ENCODE measurements at regions not wholly inside any gene's neighbourhood (a gene's known extent, or its start where the extent isn't known, plus 50 kb on each side); places are given as distances from the start of the nearest gene placed in this dataset.

DNA sequence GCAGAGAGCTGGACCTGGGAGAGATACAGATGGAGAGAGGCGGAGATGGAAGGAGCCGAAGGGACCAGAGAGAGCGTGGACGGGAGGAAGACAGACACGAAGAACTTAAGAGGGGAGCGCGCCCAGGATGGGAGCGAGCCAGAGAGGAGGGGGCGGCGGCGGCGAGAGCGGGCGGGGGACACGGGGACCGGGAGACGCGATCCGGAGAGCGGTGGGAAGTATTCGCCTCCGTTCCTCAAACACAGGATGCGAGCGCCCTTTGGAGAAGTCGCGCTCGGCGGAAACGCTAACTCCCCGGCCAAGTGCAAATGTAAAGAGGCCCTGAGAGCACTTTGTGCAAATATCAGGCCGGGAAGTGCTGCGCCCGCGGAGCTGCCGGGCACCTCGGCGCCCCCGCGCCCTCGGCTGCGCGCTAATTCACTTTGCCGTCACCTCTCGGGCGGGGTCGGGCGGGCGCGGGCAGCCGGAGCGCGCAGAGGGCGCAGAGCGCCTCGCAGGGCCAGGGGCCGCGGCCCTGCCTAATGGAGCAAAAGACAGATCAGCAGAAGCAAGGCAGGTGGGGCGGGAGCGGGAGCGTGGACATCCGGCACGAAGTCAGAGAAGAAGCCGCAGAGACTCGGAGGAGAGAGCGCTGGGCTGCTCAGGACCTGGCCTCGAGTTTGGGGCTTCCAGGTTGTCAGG is 281.2 kb downstream of the RRAGC start:
- no peaks in the 10 kb centered on the region for H3K9me3 ChIP-seq (ENCODE audit: insufficient read depth, low read length)
- H2AFZ ChIP-seq (ENCODE audit: low read depth, low read length, severe bottlenecking): no peak overlapping the region
- no peaks in the 10 kb centered on the region for H4K20me1 ChIP-seq (ENCODE audit: low read depth, low read length)
- no peaks in the 10 kb centered on the region for H3F3A ChIP-seq (ENCODE audit: insufficient read depth)
- H3K9ac ChIP-seq (ENCODE audit: low read length): no peak overlapping the region
- H3K36me3 ChIP-seq (ENCODE audit: low read length): no peaks in the 10 kb centered on the region
- no peaks in the 10 kb centered on the region for H3K27me3 ChIP-seq (ENCODE audit: low read length)
- H3K4me3 ChIP-seq (ENCODE audit: insufficient read depth, low read length, poor library complexity, severe bottlenecking): no peak overlapping the region
- no peaks in the 10 kb centered on the region for H3K79me2 ChIP-seq (ENCODE audit: insufficient read depth, low read length)
- TF ChIP-seq, protein P1, sequence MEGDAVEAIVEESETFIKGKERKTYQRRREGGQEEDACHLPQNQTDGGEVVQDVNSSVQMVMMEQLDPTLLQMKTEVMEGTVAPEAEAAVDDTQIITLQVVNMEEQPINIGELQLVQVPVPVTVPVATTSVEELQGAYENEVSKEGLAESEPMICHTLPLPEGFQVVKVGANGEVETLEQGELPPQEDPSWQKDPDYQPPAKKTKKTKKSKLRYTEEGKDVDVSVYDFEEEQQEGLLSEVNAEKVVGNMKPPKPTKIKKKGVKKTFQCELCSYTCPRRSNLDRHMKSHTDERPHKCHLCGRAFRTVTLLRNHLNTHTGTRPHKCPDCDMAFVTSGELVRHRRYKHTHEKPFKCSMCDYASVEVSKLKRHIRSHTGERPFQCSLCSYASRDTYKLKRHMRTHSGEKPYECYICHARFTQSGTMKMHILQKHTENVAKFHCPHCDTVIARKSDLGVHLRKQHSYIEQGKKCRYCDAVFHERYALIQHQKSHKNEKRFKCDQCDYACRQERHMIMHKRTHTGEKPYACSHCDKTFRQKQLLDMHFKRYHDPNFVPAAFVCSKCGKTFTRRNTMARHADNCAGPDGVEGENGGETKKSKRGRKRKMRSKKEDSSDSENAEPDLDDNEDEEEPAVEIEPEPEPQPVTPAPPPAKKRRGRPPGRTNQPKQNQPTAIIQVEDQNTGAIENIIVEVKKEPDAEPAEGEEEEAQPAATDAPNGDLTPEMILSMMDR (IDR thresholded peaks at IDR 0.05; ENCODE audit: insufficient read depth, low read length, poor library complexity, severe bottlenecking): no peak
- no peak for TF ChIP-seq EZH2phosphoT487 (conservative IDR thresholded peaks at IDR 0.05; ENCODE audit: low read length)
- no peak overlapping the region for H3K4me2 ChIP-seq (ENCODE audit: low read depth, low read length, poor library complexity, severe bottlenecking)
- no peaks in the 10 kb centered on the region for H3K9me2 ChIP-seq (replicated peaks; ENCODE audit: insufficient read depth, low read length)
- H3K27ac ChIP-seq (ENCODE audit: low read depth, low read length): no peak overlapping the region

DNA sequence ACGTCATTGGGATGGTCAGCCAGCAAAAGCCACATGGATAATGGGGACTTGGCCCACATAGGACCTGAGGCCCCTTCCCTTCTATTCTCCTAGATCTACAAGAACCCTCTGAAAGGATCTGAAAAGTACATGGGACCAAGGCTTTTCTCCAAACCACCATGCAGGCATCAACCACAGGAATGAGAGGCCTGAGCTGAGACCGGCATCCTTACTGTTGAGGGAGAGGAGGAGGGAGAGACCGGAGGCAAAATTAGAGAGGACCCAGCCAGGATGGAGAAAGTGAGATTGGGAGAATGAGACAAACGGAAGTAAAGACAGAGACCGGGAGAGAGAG is 281.7 kb downstream of the RRAGC start:
- no peaks in the 10 kb centered on the region for H4K20me1 ChIP-seq (ENCODE audit: low read depth, low read length)
- H3K4me2 ChIP-seq (ENCODE audit: low read depth, low read length, poor library complexity, severe bottlenecking): no peak overlapping the region
- H3F3A ChIP-seq (ENCODE audit: insufficient read depth): no peaks in the 10 kb centered on the region
- H2AFZ ChIP-seq (ENCODE audit: low read depth, low read length, severe bottlenecking): no peak overlapping the region
- no peaks in the 10 kb centered on the region for H3K36me3 ChIP-seq (ENCODE audit: low read length)
- no peaks in the 10 kb centered on the region for H3K9me3 ChIP-seq (ENCODE audit: insufficient read depth, low read length)
- H3K27ac ChIP-seq (ENCODE audit: low read depth, low read length): no peak overlapping the region
- TF ChIP-seq, protein P1 (IDR thresholded peaks at IDR 0.05; ENCODE audit: insufficient read depth, low read length, poor library complexity, severe bottlenecking): no peak
- no peak for TF ChIP-seq EZH2phosphoT487 (conservative IDR thresholded peaks at IDR 0.05; ENCODE audit: low read length)
- no peak overlapping the region for H3K9ac ChIP-seq (ENCODE audit: low read length)
- no peaks in the 10 kb centered on the region for H3K9me2 ChIP-seq (replicated peaks; ENCODE audit: insufficient read depth, low read length)
- no peaks in the 10 kb centered on the region for H3K27me3 ChIP-seq (ENCODE audit: low read length)
- H3K79me2 ChIP-seq (ENCODE audit: insufficient read depth, low read length): no peaks in the 10 kb centered on the region
- H3K4me3 ChIP-seq (ENCODE audit: insufficient read depth, low read length, poor library complexity, severe bottlenecking): no peak overlapping the region

DNA sequence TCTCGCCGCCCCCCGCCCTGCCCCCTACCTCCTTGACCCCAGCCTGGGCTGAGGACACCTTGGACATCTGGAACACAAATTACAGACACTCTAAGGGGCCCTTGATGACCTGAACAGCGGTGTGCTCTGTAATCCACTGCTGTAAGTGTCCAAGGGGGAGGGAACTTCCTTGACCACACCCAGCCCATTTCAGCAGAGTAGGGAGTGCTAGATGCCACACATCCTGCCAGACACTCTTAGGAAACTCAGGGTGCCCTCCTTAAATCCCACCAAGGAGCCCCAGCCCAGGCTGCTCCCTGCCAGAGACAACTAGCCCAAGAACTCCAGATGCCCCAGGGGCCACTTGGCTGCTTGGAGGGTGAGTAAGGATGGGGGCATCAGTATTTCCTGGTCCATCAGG is 282.2 kb downstream of the RRAGC start:
- no peak overlapping the region for H3K4me2 ChIP-seq (ENCODE audit: low read depth, low read length, poor library complexity, severe bottlenecking)
- H3K9me3 ChIP-seq (ENCODE audit: insufficient read depth, low read length): no peaks in the 10 kb centered on the region
- H3K9ac ChIP-seq (ENCODE audit: low read length): no peak overlapping the region
- H3K9me2 ChIP-seq (replicated peaks; ENCODE audit: insufficient read depth, low read length): no peaks in the 10 kb centered on the region
- H3F3A ChIP-seq (ENCODE audit: insufficient read depth): no peaks in the 10 kb centered on the region
- H3K79me2 ChIP-seq (ENCODE audit: insufficient read depth, low read length): no peaks in the 10 kb centered on the region
- H4K20me1 ChIP-seq (ENCODE audit: low read depth, low read length): no peaks in the 10 kb centered on the region
- H3K27ac ChIP-seq (ENCODE audit: low read depth, low read length): no peak overlapping the region
- no peaks in the 10 kb centered on the region for H3K36me3 ChIP-seq (ENCODE audit: low read length)
- TF ChIP-seq, protein P1 (IDR thresholded peaks at IDR 0.05; ENCODE audit: insufficient read depth, low read length, poor library complexity, severe bottlenecking): no peak
- no peak for TF ChIP-seq EZH2phosphoT487 (conservative IDR thresholded peaks at IDR 0.05; ENCODE audit: low read length)
- no peak overlapping the region for H2AFZ ChIP-seq (ENCODE audit: low read depth, low read length, severe bottlenecking)
- H3K27me3 ChIP-seq (ENCODE audit: low read length): no peaks in the 10 kb centered on the region
- H3K4me3 ChIP-seq (ENCODE audit: insufficient read depth, low read length, poor library complexity, severe bottlenecking): no peak overlapping the region
